ENCODE measurements at regions not wholly inside any gene's neighbourhood (a gene's known extent, or its start where the extent isn't known, plus 50 kb on each side); places are given as distances from the start of the nearest gene placed in this dataset.

DNA sequence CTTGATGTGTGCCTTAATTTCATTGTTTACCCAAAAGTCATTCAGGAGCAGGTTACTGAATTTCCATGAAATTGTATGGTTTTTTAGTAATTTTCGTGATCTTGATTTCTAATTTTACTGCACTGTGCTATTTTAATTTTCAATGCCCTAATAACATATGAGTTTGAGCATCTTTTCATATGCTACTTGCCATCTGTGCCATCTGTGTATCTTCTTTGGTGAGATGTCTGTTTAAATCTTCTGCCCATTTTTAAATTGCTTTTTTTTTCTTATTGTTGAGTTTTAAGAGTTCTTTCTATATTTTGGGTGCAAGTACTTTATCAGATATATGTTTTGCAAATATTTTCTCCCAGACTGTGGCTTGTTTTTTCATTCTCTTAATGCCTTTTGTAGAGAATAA is 165.9 kb downstream of the ST6GAL2 start:
- Mint-ChIP-seq H3K4me3 (no peak overlapping the region), H3K27ac (no peak overlapping the region), H3K27me3 (peaks cover 4% of the 10 kb centered on the region), H3K4me1 (no peaks in the 10 kb centered on the region), H3K9me3 (ENCODE audit: low read depth) (peaks cover 3% of the 10 kb centered on the region), H3K36me3 (ENCODE audit: low read depth) (no peaks in the 10 kb centered on the region)
- intact Hi-C loops (cut with DNase I, micrococcal nuclease), result no loop called here
- DNase-seq (no peak), ATAC-seq (no peak)
- POLR2A ChIA-PET, result no interaction called here
- CTCF ChIA-PET, result no interaction called here

DNA sequence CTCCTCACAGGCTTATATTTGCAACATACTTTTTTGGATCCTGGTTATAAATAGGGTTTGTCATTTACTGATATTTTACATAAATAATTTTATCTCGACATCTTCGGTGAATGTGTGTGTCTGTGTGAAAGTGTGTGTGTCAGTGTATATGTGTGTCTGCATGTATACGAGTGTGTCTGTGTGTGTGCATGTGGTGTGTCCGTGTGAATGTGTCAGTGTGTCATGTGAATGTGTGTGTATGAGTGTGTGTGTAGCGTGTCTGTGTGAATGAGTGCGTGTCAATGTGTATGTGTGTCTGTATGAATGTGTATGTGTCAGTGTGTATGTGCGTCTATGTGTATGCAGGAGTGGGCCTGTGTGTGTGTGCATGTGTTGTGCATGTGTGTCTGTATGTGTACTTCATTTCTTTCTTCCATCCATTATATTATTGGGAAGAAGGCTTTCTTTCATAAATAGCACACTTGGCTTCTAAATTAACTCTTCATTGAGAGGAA is 161.6 kb downstream of the ST6GAL2 start:
- Mint-ChIP-seq H3K27me3 (peaks cover 12% of the 10 kb centered on the region), H3K27ac (no peak overlapping the region), H3K9me3 (ENCODE audit: low read depth) (no peaks in the 10 kb centered on the region), H3K4me1 (no peaks in the 10 kb centered on the region), H3K36me3 (ENCODE audit: low read depth) (no peaks in the 10 kb centered on the region), H3K4me3 (no peak overlapping the region)
- CTCF ChIA-PET, result interaction anchor here (0.6 kb wide), 1 partner anchor 1672 kb away, joined by 3 read pairs; no protein-coding TSS in a partner anchor
- POLR2A ChIA-PET, result no interaction called here
- DNase-seq (no peak), ATAC-seq (no peak)
- intact Hi-C loops (cut with DNase I, micrococcal nuclease), result no loop called here

DNA sequence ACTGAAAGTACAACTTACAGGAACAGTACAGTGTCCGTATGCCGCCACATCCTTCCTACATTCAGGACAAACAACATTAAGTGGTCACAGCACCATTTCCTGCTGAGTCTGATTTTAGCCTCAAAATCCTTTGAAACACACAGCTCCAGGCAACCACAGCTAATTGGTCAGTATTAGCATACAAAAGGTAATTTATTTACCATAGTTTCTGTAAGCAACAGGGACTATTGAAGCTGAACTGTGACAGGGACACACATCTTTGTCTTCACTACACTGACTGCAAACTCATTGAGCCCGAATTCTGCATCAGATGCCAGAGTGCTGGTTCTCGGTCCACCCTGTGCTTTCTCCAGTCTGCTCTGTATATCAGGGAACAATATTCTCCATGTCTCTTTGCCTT is 151.8 kb downstream of the ST6GAL2 start:
- no peaks in the 10 kb centered on the region for H3K9me3 Mint-ChIP-seq (ENCODE audit: low read depth)
- H3K4me3 Mint-ChIP-seq, result no peak overlapping the region
- no peaks in the 10 kb centered on the region for H3K4me1 Mint-ChIP-seq
- intact Hi-C loops (cut with DNase I, micrococcal nuclease), result no loop called here
- no peak overlapping the region for H3K27ac Mint-ChIP-seq
- ATAC-seq, result no peak
- H3K36me3 Mint-ChIP-seq (ENCODE audit: low read depth), result no peaks in the 10 kb centered on the region
- no peak for DNase-seq
- ChIA-PET CTCF (no interaction called here), POLR2A (no interaction called here)
- H3K27me3 Mint-ChIP-seq, result no peaks in the 10 kb centered on the region

DNA sequence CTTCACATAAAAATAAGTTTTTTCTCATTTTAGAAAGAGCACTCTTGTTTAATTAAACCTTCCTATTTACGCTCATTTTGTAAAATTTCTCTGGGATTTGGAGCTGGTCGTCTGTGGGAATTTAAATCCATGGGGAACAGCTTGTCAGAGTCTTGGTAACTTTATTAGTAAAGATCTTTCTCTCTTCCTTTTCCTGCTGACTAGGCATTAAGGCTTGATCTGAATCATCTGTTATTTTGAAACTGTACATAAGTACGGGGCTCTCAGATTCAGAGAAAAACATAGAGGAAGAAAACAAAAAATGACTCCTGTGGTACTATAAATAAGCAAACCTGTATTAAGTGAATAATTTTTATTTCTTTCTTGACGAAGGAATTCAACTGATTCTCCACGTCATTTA is 150.2 kb downstream of the ST6GAL2 start:
- Mint-ChIP-seq H3K36me3 (ENCODE audit: low read depth) (no peaks in the 10 kb centered on the region), H3K27me3 (no peaks in the 10 kb centered on the region), H3K4me3 (no peak overlapping the region), H3K27ac (no peak overlapping the region), H3K4me1 (no peaks in the 10 kb centered on the region), H3K9me3 (ENCODE audit: low read depth) (no peaks in the 10 kb centered on the region)
- CTCF ChIA-PET, result no interaction called here
- DNase-seq, result no peak
- POLR2A ChIA-PET, result no interaction called here
- ATAC-seq, result no peak
- intact Hi-C loops (cut with DNase I, micrococcal nuclease), result no loop called here

DNA sequence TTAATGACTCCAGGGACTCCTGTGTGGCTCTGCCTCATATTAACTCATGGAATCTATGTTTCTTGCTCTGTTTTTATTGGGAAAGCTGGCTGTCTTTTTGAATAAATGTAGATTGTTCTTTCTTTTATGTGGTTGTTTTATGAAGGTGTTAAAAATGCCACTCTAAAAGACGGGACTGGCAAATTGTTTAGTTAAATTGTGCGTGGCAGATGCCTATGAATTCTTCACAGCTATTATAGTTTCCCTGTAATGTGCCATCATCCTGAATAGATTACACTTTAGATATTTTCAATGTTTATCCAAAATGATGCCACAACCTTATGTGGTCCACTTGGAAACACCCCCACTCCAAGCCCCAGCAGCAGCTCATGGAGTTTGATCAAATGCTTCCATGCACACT is 149.7 kb downstream of the ST6GAL2 start:
- Mint-ChIP-seq H3K4me3 (no peak overlapping the region), H3K4me1 (no peaks in the 10 kb centered on the region), H3K36me3 (ENCODE audit: low read depth) (no peaks in the 10 kb centered on the region), H3K27ac (no peak overlapping the region), H3K9me3 (ENCODE audit: low read depth) (no peaks in the 10 kb centered on the region), H3K27me3 (no peaks in the 10 kb centered on the region)
- DNase-seq, result no peak
- ChIA-PET POLR2A (no interaction called here), CTCF (no interaction called here)
- intact Hi-C loops (cut with DNase I, micrococcal nuclease), result no loop called here
- ATAC-seq, result no peak

DNA sequence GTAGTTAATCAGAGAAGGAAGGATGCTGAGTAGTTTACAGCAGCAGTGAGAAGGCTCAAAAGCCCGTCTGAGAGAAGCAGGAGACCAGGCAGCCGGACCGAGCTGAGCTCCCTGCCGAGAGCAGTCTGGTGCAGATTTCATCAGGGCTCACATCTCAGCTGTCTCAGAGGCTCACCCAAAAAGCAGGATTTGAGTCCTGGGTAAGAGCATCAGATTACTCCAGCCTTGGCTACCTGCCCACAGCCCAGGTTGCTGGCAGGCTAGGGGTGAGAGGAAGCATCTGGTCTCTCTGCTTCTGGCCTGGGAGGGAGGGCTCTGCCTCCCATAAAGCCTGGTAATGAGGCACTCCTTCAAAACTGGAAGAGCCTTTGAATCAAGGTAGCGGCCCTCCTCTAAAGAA is 140.5 kb downstream of the ST6GAL2 start:
- intact Hi-C loops (cut with DNase I, micrococcal nuclease), result no loop called here
- Mint-ChIP-seq H3K4me3 (no peak overlapping the region), H3K36me3 (ENCODE audit: low read depth) (no peaks in the 10 kb centered on the region), H3K9me3 (ENCODE audit: low read depth) (no peaks in the 10 kb centered on the region), H3K27ac (no peak overlapping the region), H3K27me3 (peaks cover 12% of the 10 kb centered on the region), H3K4me1 (no peaks in the 10 kb centered on the region)
- ChIA-PET CTCF (no interaction called here), POLR2A (no interaction called here)
- ATAC-seq (no peak), DNase-seq (no peak)

DNA sequence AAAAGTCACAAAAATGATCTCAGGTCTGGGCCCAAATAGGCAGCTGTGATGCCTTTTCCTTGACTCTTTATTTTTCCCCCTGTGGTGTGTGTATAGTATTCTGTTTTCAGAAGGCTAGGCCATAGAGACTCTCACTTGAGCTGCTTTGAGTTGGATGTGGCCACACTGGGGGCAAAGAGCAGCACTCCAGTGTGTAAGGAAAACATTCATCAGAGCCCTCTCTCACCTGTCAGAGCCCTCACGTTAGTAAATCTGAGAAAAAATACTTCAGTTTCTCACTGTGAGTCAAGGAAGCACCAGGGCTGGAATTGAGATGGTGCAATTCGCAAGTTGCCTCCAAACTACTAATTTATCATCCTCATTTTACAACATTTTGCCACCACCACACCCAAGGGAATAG is 136.1 kb downstream of the ST6GAL2 start:
- ChIA-PET CTCF (interaction anchor here (0.5 kb wide), 1 partner anchor 1682 kb away, joined by 3 read pairs; no protein-coding TSS in a partner anchor), POLR2A (no interaction called here)
- Mint-ChIP-seq H3K36me3 (ENCODE audit: low read depth) (no peaks in the 10 kb centered on the region), H3K9me3 (ENCODE audit: low read depth) (no peaks in the 10 kb centered on the region), H3K27me3 (peaks cover 6% of the 10 kb centered on the region), H3K4me1 (no peaks in the 10 kb centered on the region), H3K27ac (no peak overlapping the region), H3K4me3 (no peak overlapping the region)
- ATAC-seq (no peak), DNase-seq (no peak)
- intact Hi-C loops (cut with DNase I, micrococcal nuclease), result no loop called here

Measured in activated CD4-positive, alpha-beta T cell treated with anti-CD3 and anti-CD28 coated beads for 36 hours (primary cell).